ENCODE measurements at regions not wholly inside any gene's neighbourhood (a gene's known extent, or its start where the extent isn't known, plus 50 kb on each side); places are given as distances from the start of the nearest gene placed in this dataset.

- Histone ChIP-seq H3K9me3 (ENCODE audit: control insufficient read depth in 1 of 2, insufficient read depth in 1 of 2, low read depth in 1 of 2, low read length in 2 of 2) (no peaks in the 10 kb centered on the region), H3K9me2 (ENCODE audit: insufficient read depth) (no peaks in the 10 kb centered on the region), H3K79me2 (ENCODE audit: insufficient read depth, low read length) (no peaks in the 10 kb centered on the region), H3K4me3 (replicated peaks in 1 of 2; ENCODE audit: low read depth in 1 of 2, low read length in 2 of 2) (no peak overlapping the region), H3K9ac (ENCODE audit: low read length) (no peak overlapping the region), H3K4me2 (ENCODE audit: low read length) (no peak overlapping the region), H3K27me3 (ENCODE audit: insufficient read depth, low read length) (no peaks in the 10 kb centered on the region; the same call in 1 of the 2 replicates), H3K36me3 (ENCODE audit: control insufficient read depth in 1 of 2, insufficient read depth in 2 of 2, low read length in 2 of 2) (no peaks in the 10 kb centered on the region), H3K27ac (ENCODE audit: low read depth, low read length) (no peak overlapping the region), H2AFZ (ENCODE audit: low read depth, low read length, poor library complexity, severe bottlenecking) (no peak overlapping the region), H3K4me1 (ENCODE audit: control insufficient read depth in 1 of 2, insufficient read depth in 2 of 2, low read length in 2 of 2) (no peaks in the 10 kb centered on the region), H4K20me1 (ENCODE audit: insufficient read depth) (no peaks in the 10 kb centered on the region)
- ChIA-PET POLR2A (no interaction called here), CTCF (no interaction called here), RAD21 (ENCODE audit: low non-redundant PET in 1 of 2, low total read pairs in 2 of 2, uncharacterized antibody in 2 of 2, unreplicated experiment in 2 of 2) (no interaction called here)
- intact Hi-C loops (cut with micrococcal nuclease): no loop called here
- BruUV-seq (replicated peaks): no TSS peak
- no peak for TF ChIP-seq CEBPB (IDR thresholded peaks at IDR 0.05; ENCODE audit: low read depth)
- TF ChIP-seq POLR2AphosphoS5 (IDR thresholded peaks at IDR 0.05; ENCODE audit: low read depth, low read length): no peak
- TF ChIP-seq POLR2A (IDR thresholded peaks at IDR 0.05; ENCODE audit: borderline replicate concordance, extremely low read depth, insufficient read depth, insufficient read length): no peak
- TF ChIP-seq ZBTB33 (IDR thresholded peaks at IDR 0.05; ENCODE audit: extremely low read depth, insufficient replicate concordance, low read length): no peak
- no peak for TF ChIP-seq ZFX (IDR thresholded peaks at IDR 0.05)
- no peak for TF ChIP-seq YY1 (IDR thresholded peaks at IDR 0.05; ENCODE audit: extremely low read depth, insufficient replicate concordance, low read depth, low read length)
- TF ChIP-seq EZH2 (IDR thresholded peaks at IDR 0.05): no peak
- no peak for TF ChIP-seq MAX (IDR thresholded peaks at IDR 0.05)
- no peak for TF ChIP-seq REST (IDR thresholded peaks at IDR 0.05; ENCODE audit: low read depth)
- no peak for TF ChIP-seq SP1 (IDR thresholded peaks at IDR 0.05; ENCODE audit: low read depth)
- no peak for TF ChIP-seq TCF7L2 (IDR thresholded peaks at IDR 0.05; ENCODE audit: borderline replicate concordance, extremely low read depth, insufficient read depth, insufficient read length)
- no peak for TF ChIP-seq CBX3 (IDR thresholded peaks at IDR 0.05; ENCODE audit: low read depth)
- no peak for TF ChIP-seq RAD21 (IDR thresholded peaks at IDR 0.05; ENCODE audit: low read depth)
- TF ChIP-seq, protein P1, sequence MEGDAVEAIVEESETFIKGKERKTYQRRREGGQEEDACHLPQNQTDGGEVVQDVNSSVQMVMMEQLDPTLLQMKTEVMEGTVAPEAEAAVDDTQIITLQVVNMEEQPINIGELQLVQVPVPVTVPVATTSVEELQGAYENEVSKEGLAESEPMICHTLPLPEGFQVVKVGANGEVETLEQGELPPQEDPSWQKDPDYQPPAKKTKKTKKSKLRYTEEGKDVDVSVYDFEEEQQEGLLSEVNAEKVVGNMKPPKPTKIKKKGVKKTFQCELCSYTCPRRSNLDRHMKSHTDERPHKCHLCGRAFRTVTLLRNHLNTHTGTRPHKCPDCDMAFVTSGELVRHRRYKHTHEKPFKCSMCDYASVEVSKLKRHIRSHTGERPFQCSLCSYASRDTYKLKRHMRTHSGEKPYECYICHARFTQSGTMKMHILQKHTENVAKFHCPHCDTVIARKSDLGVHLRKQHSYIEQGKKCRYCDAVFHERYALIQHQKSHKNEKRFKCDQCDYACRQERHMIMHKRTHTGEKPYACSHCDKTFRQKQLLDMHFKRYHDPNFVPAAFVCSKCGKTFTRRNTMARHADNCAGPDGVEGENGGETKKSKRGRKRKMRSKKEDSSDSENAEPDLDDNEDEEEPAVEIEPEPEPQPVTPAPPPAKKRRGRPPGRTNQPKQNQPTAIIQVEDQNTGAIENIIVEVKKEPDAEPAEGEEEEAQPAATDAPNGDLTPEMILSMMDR (IDR thresholded peaks at IDR 0.05 in 2 of 3, conservative IDR thresholded peaks at IDR 0.05 in 1 of 3; ENCODE audit: borderline replicate concordance in 1 of 3, insufficient read depth in 1 of 3, low read depth in 2 of 3, low read length in 2 of 3): no peak
- TF ChIP-seq ZNF274 (IDR thresholded peaks at IDR 0.05; ENCODE audit: low read depth, low read length): no peak
- no peak for ATAC-seq
- no peak for DNase-seq (ENCODE audit: low read depth, low spot score)
These were observed 288.5 kb upstream of the RTL1 start for GRCh38 chr14:101191721-101192660.
